22Rv1 (cell line): ENCODE measurements at regions not wholly inside any gene's neighbourhood (a gene's known extent, or its start where the extent isn't known, plus 50 kb on each side); places are given as distances from the start of the nearest gene placed in this dataset.

Experiments
- CTCF ChIP-seq: fragments of 450-650 bp; IDR thresholded peaks from 2 replicates; pipeline ENCODE4 v1.5.1; 2017; ENCODE audit warnings: mild to moderate bottlenecking
- ZFX ChIP-seq: fragments of 450-650 bp; IDR thresholded peaks from 2 replicates; pipeline ENCODE4 v1.6.1; 2017; ENCODE audit warnings: antibody characterized with exemption, borderline replicate concordance

GRCh38 chr14:43540948-43541347 lies 966.1 kb downstream of the FSCB start:
- TF ChIP-seq CTCF (peak; percentile 42), ZFX (no peak)
